GM23338 (cell line): ENCODE measurements at regions not wholly inside any gene's neighbourhood (a gene's known extent, or its start where the extent isn't known, plus 50 kb on each side); places are given as distances from the start of the nearest gene placed in this dataset.

Source experiments
- ATAC-seq: fragments of 200-7000 bp; cut with Tn5 transposase; 3 replicates; pipeline ENCODE4 v1.9.1; 2020
- DNase-seq: peaks from one replicate; pipeline ENCODE4 v3.0.0-alpha.2; 2015; ENCODE audit warnings: low spot score
- H2AFZ ChIP-seq: fragments of 200-600 bp; sonication (generic); 2 replicates; pipeline ENCODE4 v1.8.0; 2016; ENCODE audit warnings: antibody characterized with exemption, mild to moderate bottlenecking, moderate library complexity
- H3F3A ChIP-seq: fragments of 200-600 bp; sonication (generic); replicated peaks from 2 replicates; pipeline ENCODE4 v1.8.0; 2017; ENCODE audit warnings: antibody characterized with exemption, mixed run types, low read depth
- H3K27ac ChIP-seq: fragments of 200-600 bp; sonication (generic); 2 replicates; pipeline ENCODE4 v1.6.1; 2016; ENCODE audit warnings: low read depth
- H3K27me3 ChIP-seq: fragments of 200-600 bp; sonication (generic); 2 replicates; pipeline ENCODE4 v1.8.0; 2016; ENCODE audit warnings: mild to moderate bottlenecking, mixed run types, moderate library complexity; ENCODE audit not compliant: insufficient read depth
- H3K36me3 ChIP-seq: fragments of 200-600 bp; sonication (generic); 2 replicates; pipeline ENCODE4 v1.8.0; 2016; ENCODE audit warnings: mild to moderate bottlenecking; ENCODE audit not compliant: insufficient read depth
- H3K4me1 ChIP-seq: fragments of 200-600 bp; sonication (generic); 2 replicates; pipeline ENCODE4 v1.8.0; 2016; ENCODE audit warnings: mild to moderate bottlenecking, moderate library complexity; ENCODE audit not compliant: insufficient read depth
- H3K4me2 ChIP-seq: fragments of 200-600 bp; sonication (generic); 2 replicates; pipeline ENCODE4 v1.7.1; 2017; ENCODE audit warnings: mixed run types
- H3K4me3 ChIP-seq: fragments of 200-600 bp; sonication (generic); 2 replicates; pipeline ENCODE4 v1.6.1; 2016; ENCODE audit warnings: mixed run types
- H3K79me2 ChIP-seq: fragments of 200-600 bp; sonication (generic); replicated peaks from 2 replicates; pipeline ENCODE4 v1.8.0; 2017; ENCODE audit warnings: mild to moderate bottlenecking; ENCODE audit not compliant: insufficient read depth
- H3K9me2 ChIP-seq: fragments of 200-600 bp; sonication (generic); 2 replicates; pipeline ENCODE4 v1.8.0; 2017; ENCODE audit not compliant: insufficient read depth
- H4K20me1 ChIP-seq: fragments of 200-600 bp; sonication (generic); replicated peaks from 2 replicates; pipeline ENCODE4 v1.8.0; 2017; ENCODE audit warnings: mild to moderate bottlenecking; ENCODE audit not compliant: insufficient read depth
- H3K27ac Mint-ChIP-seq: 2 replicates; pipeline ENCODE4 v1.8.0; 2020; ENCODE audit warnings: inconsistent platforms, mild to moderate bottlenecking, moderate library complexity, mixed read lengths
- H3K27me3 Mint-ChIP-seq: 3 replicates; pipeline ENCODE4 v1.8.0; 2022; ENCODE audit warnings: low read depth, mild to moderate bottlenecking, moderate library complexity, mixed read lengths, inconsistent platforms; ENCODE audit not compliant: insufficient read depth, poor library complexity
- H3K36me3 Mint-ChIP-seq: 3 replicates; pipeline ENCODE4 v1.8.0; 2021; ENCODE audit warnings: low read depth, mild to moderate bottlenecking, inconsistent platforms, moderate library complexity, mixed read lengths
- H3K4me1 Mint-ChIP-seq: 3 replicates; pipeline ENCODE4 v1.8.0; 2020; ENCODE audit warnings: mild to moderate bottlenecking, inconsistent platforms, mixed read lengths
- H3K4me3 Mint-ChIP-seq: 3 replicates; pipeline ENCODE4 v1.8.0; 2021; ENCODE audit warnings: moderate library complexity, mild to moderate bottlenecking, inconsistent platforms, mixed read lengths
- H3K9me3 Mint-ChIP-seq: 3 replicates; pipeline ENCODE4 v1.8.0; 2020; ENCODE audit warnings: moderate library complexity, mild to moderate bottlenecking, inconsistent platforms, mixed read lengths
- CREB1 ChIP-seq: fragments of 250-450 bp; sonication (Bioruptor Pico); IDR thresholded peaks from 2 replicates; pipeline ENCODE4 v1.5.0; 2020; ENCODE audit warnings: low read depth, mild to moderate bottlenecking, moderate library complexity
- ETS1 ChIP-seq: IDR thresholded peaks from 2 replicates; pipeline ENCODE4 v1.6.1; 2016; ENCODE audit warnings: antibody characterized with exemption
- EZH2 ChIP-seq: fragments of 200-600 bp; sonication (generic); IDR thresholded peaks from one replicate; pipeline ENCODE4 v1.8.0; 2017; ENCODE audit warnings: antibody characterized with exemption, mild to moderate bottlenecking, low read depth; ENCODE audit not compliant: unreplicated experiment
- JUNB ChIP-seq: IDR thresholded peaks from one replicate; pipeline ENCODE4 v1.6.1; 2016; ENCODE audit warnings: antibody characterized with exemption; ENCODE audit not compliant: unreplicated experiment
- NANOG ChIP-seq: IDR thresholded peaks from 2 replicates; pipeline ENCODE4 v1.6.1; 2016; ENCODE audit warnings: antibody characterized with exemption, borderline replicate concordance
- REST ChIP-seq: IDR thresholded peaks from one replicate; pipeline ENCODE4 v1.6.1; 2018; ENCODE audit warnings: antibody characterized with exemption; ENCODE audit not compliant: unreplicated experiment
- ZNF114 ChIP-seq: fragments of 250-450 bp; sonication (Bioruptor Pico); IDR thresholded peaks from 2 replicates; pipeline ENCODE4 v1.5.0; 2020; ENCODE audit warnings: mild to moderate bottlenecking, moderate library complexity

GRCh38 chr3:162879021-162879562 is 1382.5 kb downstream of the OTOL1 start (continued):
- TF ChIP-seq EZH2: no peak

- TF ChIP-seq REST (no peak), ZNF114 (CRISPR knock-in tag) (no peak), JUNB (no peak), NANOG (no peak), ETS1 (no peak), CREB1 (CRISPR knock-in tag) (no peak)
- no peaks in the 10 kb centered on the region for H3K36me3 ChIP-seq
- 0 out of 2 replicates have a peak overlapping the region, but pooled peaks have one; percentile 19 for H2AFZ ChIP-seq
- no peak overlapping the region for H3K27ac ChIP-seq
- Mint-ChIP-seq H3K4me1 (no peaks in the 10 kb centered on the region), H3K27me3 (peaks cover 3% of the 10 kb centered on the region), H3K4me3 (no peak overlapping the region), H3K36me3 (no peaks in the 10 kb centered on the region), H3K9me3 (no peaks in the 10 kb centered on the region), H3K27ac (no peak overlapping the region)
- H3F3A ChIP-seq: no peaks in the 10 kb centered on the region
- no peak overlapping the region for H3K4me3 ChIP-seq
- no peaks in the 10 kb centered on the region for H3K27me3 ChIP-seq
- DNase-seq (no peak), ATAC-seq (no peak)
- H3K9me2 ChIP-seq: no peaks in the 10 kb centered on the region
- H4K20me1 ChIP-seq: no peaks in the 10 kb centered on the region
- H3K4me2 ChIP-seq: no peak overlapping the region
- H3K79me2 ChIP-seq: no peaks in the 10 kb centered on the region
- H3K4me1 ChIP-seq: no peaks in the 10 kb centered on the region
These were observed 1387.8 kb downstream of the OTOL1 start for GRCh38 chr3:162884373-162884772.

GRCh38 chr3:162892921-162893793 is 1396.5 kb downstream of the OTOL1 start:
- Mint-ChIP-seq H3K4me3 (no peak overlapping the region), H3K4me1 (no peaks in the 10 kb centered on the region)
- TF ChIP-seq ETS1: no peak

More at GRCh38 chr3:162892921-162893793, 1396.5 kb downstream of the OTOL1 start:
- Histone ChIP-seq H3K27ac (no peak overlapping the region), H3K4me3 (no peak overlapping the region), H3K36me3 (no peaks in the 10 kb centered on the region), H3K27me3 (no peaks in the 10 kb centered on the region), H3K9me2 (no peaks in the 10 kb centered on the region), H4K20me1 (no peaks in the 10 kb centered on the region), H2AFZ (no peak overlapping the region), H3K79me2 (no peaks in the 10 kb centered on the region), H3F3A (no peaks in the 10 kb centered on the region), H3K4me2 (no peak overlapping the region), H3K4me1 (no peaks in the 10 kb centered on the region)
- Mint-ChIP-seq H3K36me3 (peaks cover 18% of the 10 kb centered on the region), H3K27ac (no peak overlapping the region), H3K9me3 (peaks cover 33% of the 10 kb centered on the region), H3K27me3 (no peaks in the 10 kb centered on the region)
- no peak for ATAC-seq
- DNase-seq: no peak
